ENCODE measurements at regions not wholly inside any gene's neighbourhood (a gene's known extent, or its start where the extent isn't known, plus 50 kb on each side); places are given as distances from the start of the nearest gene placed in this dataset.

DNA sequence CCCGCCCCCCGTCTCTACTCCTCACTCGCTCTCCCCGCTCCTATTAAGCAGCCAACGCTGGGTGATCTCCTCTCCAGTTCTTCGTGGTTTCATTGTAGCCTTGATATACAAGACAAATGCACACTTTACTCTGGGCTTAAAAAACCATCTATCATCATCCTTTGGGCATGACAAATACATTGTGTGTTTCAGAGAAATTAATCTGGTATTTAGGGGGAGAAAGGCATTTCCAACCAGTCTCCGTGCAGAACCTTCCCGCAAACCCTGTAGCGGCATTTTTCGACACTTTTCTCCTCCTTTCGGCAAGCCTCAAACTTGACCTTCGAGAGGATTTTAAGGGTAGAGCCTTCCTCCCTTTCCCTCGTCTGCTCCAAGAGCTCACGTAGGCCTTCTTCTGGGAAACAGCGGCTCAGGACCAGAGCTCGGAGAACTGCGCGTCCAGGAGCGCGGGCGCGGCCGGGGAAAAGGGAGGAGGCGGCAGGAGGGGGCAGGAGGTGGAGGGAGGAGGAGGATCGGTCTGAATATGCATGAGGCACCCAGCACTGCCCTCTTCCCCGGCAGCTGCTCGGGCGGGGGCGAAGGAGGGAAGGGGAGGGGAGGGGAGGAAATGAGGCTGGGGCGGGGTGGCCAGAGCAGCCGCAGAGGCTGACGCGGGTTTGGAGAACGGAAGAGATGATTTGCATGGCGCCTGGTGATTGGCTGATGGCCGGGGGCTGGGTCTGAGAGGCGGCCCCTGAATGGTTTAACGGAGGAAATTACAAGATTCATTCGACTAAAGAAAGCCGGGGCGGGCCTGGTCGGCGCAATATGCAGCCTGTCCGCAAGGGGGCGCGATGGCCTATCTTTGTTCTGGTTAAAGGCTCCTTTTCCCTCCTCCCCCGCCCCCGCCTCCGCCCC, 127.5 kb downstream of the TMEM161B start:
- Histone ChIP-seq H3K36me3 (no peaks in the 10 kb centered on the region), H3K4me3 (peak overlapping the region; percentile 90), H3K27ac (peak overlapping the region; percentile 74 to 79), H3K27me3 (replicated peaks; ENCODE audit: insufficient read depth) (no peaks in the 10 kb centered on the region), H3K9me3 (no peaks in the 10 kb centered on the region), H3K4me1 (ENCODE audit: control insufficient read depth in 1 of 2, low read depth in 2 of 2) (peaks cover 6 to 19% of the 10 kb centered on the region in 2 donors)
- ATAC-seq (ENCODE audit: insufficient number of reproducible peaks, low FRiP score, low read depth) (peak; percentile 92), DNase-seq (ENCODE audit: low spot score) (peak; percentile 88)
- TF ChIP-seq, protein P1, sequence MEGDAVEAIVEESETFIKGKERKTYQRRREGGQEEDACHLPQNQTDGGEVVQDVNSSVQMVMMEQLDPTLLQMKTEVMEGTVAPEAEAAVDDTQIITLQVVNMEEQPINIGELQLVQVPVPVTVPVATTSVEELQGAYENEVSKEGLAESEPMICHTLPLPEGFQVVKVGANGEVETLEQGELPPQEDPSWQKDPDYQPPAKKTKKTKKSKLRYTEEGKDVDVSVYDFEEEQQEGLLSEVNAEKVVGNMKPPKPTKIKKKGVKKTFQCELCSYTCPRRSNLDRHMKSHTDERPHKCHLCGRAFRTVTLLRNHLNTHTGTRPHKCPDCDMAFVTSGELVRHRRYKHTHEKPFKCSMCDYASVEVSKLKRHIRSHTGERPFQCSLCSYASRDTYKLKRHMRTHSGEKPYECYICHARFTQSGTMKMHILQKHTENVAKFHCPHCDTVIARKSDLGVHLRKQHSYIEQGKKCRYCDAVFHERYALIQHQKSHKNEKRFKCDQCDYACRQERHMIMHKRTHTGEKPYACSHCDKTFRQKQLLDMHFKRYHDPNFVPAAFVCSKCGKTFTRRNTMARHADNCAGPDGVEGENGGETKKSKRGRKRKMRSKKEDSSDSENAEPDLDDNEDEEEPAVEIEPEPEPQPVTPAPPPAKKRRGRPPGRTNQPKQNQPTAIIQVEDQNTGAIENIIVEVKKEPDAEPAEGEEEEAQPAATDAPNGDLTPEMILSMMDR (IDR thresholded peaks at IDR 0.05) = peak; percentile 86

DNA sequence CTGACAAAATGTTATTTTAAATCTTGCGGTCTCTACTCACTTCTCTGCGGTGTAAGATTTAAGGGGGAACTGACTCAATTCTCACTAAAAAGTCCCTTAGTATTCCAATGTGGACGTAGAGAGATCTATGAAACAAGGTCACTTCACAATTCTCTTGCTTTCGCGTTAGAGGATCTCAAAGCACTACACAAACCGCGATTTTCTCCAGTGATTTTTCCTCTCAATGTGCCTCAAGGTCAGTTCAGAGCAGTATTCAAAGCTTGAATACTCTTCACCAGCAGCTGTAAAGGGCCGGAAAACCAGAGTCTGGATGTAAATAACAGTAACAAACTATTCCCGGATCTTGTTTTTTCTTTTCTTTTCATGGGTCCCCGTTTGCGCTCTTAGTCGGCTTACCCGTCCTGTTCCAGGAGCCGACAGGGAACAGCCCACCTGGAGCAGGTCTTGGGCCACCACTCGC, 128.2 kb downstream of the TMEM161B start:
- Histone ChIP-seq H3K4me3 (peak overlapping the region; percentile 90), H3K9me3 (no peaks in the 10 kb centered on the region), H3K36me3 (no peaks in the 10 kb centered on the region), H3K4me1 (ENCODE audit: control insufficient read depth in 1 of 2, low read depth in 2 of 2) (peaks cover 6 to 19% of the 10 kb centered on the region in 2 donors), H3K27me3 (replicated peaks; ENCODE audit: insufficient read depth) (no peaks in the 10 kb centered on the region), H3K27ac (no peak overlapping the region)
- TF ChIP-seq, protein P1 (IDR thresholded peaks at IDR 0.05) = no peak
- ATAC-seq (ENCODE audit: insufficient number of reproducible peaks, low FRiP score, low read depth) (no peak), DNase-seq (ENCODE audit: low spot score) (no peak)

DNA sequence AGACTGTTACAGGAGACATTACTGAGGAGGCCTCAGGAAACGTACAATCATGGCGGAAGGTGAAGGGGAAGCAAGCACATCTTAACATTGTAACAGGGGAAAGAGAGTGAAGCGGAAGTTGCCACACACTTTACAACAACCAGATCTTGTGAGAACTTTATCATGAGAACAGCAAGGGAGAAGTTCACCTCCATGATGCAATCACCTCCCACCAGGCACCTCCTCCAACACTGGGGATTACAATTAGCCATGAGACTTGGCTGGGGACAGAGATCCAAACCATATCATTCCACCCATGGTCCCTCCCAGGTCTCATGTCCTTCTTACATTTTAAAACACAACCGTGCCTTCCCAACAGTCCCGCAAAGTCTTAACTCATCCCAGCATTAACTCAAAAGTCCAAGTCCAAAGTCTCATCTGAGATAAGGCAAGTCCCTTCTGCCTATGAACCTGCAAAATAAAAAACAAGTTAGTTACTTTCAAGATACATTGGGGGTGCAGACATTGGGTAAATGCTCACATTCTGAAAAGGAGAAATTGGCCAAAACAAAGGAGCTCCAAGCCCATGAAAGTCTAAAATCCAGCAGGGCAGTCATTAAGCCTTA, 138.3 kb downstream of the TMEM161B start:
- TF ChIP-seq, protein P1 (IDR thresholded peaks at IDR 0.05) = no peak
- DNase-seq (ENCODE audit: low spot score) (no peak), ATAC-seq (ENCODE audit: insufficient number of reproducible peaks, low FRiP score, low read depth) (no peak)
- Histone ChIP-seq H3K4me1 (ENCODE audit: control insufficient read depth in 1 of 2, low read depth in 2 of 2) (no peaks in the 10 kb centered on the region), H3K9me3 (no peaks in the 10 kb centered on the region), H3K4me3 (no peak overlapping the region), H3K36me3 (no peaks in the 10 kb centered on the region), H3K27ac (no peak overlapping the region), H3K27me3 (replicated peaks; ENCODE audit: insufficient read depth) (no peaks in the 10 kb centered on the region)

DNA sequence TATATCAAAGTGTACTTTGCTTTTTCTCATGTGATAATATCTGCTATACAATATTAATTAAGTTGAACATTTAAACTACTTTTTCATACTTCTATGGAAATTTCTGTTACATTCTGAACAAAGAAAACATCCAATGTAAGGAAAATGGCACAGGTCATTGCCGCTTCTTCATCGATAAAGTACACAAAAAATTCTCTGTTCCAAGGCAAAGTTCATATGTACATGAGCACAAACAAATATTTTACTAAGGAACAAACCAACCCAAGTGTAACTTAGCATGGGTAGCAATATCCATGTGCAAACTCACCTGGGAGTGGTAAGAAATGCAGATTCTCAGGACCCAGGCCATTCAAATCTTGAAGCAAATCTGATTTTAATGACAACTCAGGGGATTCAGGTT, 139.8 kb downstream of the TMEM161B start:
- H3K9me3 ChIP-seq = no peaks in the 10 kb centered on the region
- H3K4me1 ChIP-seq (ENCODE audit: control insufficient read depth in 1 of 2, low read depth in 2 of 2) = no peaks in the 10 kb centered on the region
- DNase-seq (ENCODE audit: low spot score) (no peak), ATAC-seq (ENCODE audit: insufficient number of reproducible peaks, low FRiP score, low read depth) (no peak)
- no peak overlapping the region for H3K27ac ChIP-seq
- no peak overlapping the region for H3K4me3 ChIP-seq
- TF ChIP-seq, protein P1 (IDR thresholded peaks at IDR 0.05) = no peak
- H3K27me3 ChIP-seq (replicated peaks; ENCODE audit: insufficient read depth) = no peaks in the 10 kb centered on the region
- no peaks in the 10 kb centered on the region for H3K36me3 ChIP-seq

DNA sequence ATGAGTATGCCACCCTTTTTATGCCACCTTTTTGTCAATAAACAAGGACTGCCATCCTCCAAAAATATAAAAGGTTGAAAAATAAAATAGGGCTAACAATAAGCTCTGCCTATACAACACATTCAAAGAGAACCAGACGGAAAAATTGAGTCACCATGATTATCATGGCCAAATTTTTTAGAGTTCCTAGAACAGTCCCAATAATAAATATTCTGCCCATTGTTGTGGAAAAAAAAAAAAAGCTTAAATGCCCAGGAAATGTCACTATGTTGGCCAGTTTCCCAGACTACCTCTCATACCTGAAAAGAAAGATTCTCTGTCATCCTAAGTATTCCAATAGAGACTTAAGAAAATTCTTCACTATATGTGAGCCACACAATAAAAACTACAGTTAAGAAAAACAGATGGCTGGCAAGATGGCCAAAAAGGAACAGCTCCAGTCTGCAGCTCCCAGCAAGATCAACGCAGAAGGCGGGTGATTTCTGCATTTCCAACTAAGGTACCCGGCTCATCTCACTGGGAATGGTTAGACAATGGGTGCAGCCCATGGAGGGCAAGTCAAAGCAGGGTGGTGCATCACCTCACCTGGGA, 149.0 kb downstream of the TMEM161B start:
- Histone ChIP-seq H3K36me3 (no peaks in the 10 kb centered on the region), H3K4me3 (no peak overlapping the region), H3K9me3 (no peaks in the 10 kb centered on the region), H3K4me1 (ENCODE audit: control insufficient read depth in 1 of 2, low read depth in 2 of 2) (no peaks in the 10 kb centered on the region), H3K27ac (no peak overlapping the region), H3K27me3 (replicated peaks; ENCODE audit: insufficient read depth) (no peaks in the 10 kb centered on the region)
- ATAC-seq (ENCODE audit: insufficient number of reproducible peaks, low FRiP score, low read depth) = no peak
- no peak for DNase-seq (ENCODE audit: low spot score)
- TF ChIP-seq, protein P1 (IDR thresholded peaks at IDR 0.05) = no peak

Measured in thoracic aorta (tissue), 2 donors.